ENCODE measurements at regions not wholly inside any gene's neighbourhood (a gene's known extent, or its start where the extent isn't known, plus 50 kb on each side); places are given as distances from the start of the nearest gene placed in this dataset.

- ATAC-seq (ENCODE audit: insufficient read depth, low FRiP score) = no peak
- TF ChIP-seq CTCF (IDR thresholded peaks at IDR 0.05; ENCODE audit: control extremely low read depth, extremely low read depth) = no peak
- Histone ChIP-seq H3K9me3 (ENCODE audit: control insufficient read depth in 4 of 4, insufficient read depth in 3 of 4, low read length in 3 of 4) (peaks cover 0 to 6% (median 0%) of the 10 kb centered on the region in 4 donors), H3K4me3 (no peak overlapping the region), H3K36me3 (ENCODE audit: control insufficient read depth in 4 of 4, insufficient read depth in 4 of 4, low read length in 4 of 4) (no peaks in the 10 kb centered on the region), H3K4me1 (ENCODE audit: control insufficient read depth in 5 of 5, insufficient read depth in 5 of 5, low read length in 5 of 5) (no peaks in the 10 kb centered on the region), H3K27ac (ENCODE audit: low read depth in 1 of 2, low read length in 1 of 2) (no peak overlapping the region), H3K27me3 (ENCODE audit: control insufficient read depth in 3 of 3, insufficient read depth in 3 of 3, low read length in 2 of 3) (no peaks in the 10 kb centered on the region), H3K9ac (ENCODE audit: insufficient read depth in 1 of 2, low read length in 2 of 2) (no peak overlapping the region)
- DNase-seq = no peak
These were observed 217.9 kb downstream of the KIF21A start for GRCh38 chr12:39224971-39225370.

GRCh38 chr12:39205969-39206368 is 237.0 kb downstream of the KIF21A start:
- WGBS, 2 donors = 75 to 83% methylated on average over 4 of the region's 4 CpGs
- no peak for ATAC-seq (ENCODE audit: insufficient read depth, low FRiP score)
- no peak overlapping the region for H3K27ac ChIP-seq (ENCODE audit: low read depth in 1 of 2, low read length in 1 of 2)
- H3K9me3 ChIP-seq (ENCODE audit: control insufficient read depth in 4 of 4, insufficient read depth in 3 of 4, low read length in 3 of 4) = peaks cover 0 to 3% (median 1%) of the 10 kb centered on the region in 4 donors
- H3K4me3 ChIP-seq = no peak overlapping the region
- no peak for DNase-seq
- H3K36me3 ChIP-seq (ENCODE audit: control insufficient read depth in 4 of 4, insufficient read depth in 4 of 4, low read length in 4 of 4) = no peaks in the 10 kb centered on the region
- TF ChIP-seq CTCF (IDR thresholded peaks at IDR 0.05; ENCODE audit: control extremely low read depth, extremely low read depth) = no peak
- no peaks in the 10 kb centered on the region for H3K4me1 ChIP-seq (ENCODE audit: control insufficient read depth in 5 of 5, insufficient read depth in 5 of 5, low read length in 5 of 5)
- no peak overlapping the region for H3K9ac ChIP-seq (ENCODE audit: insufficient read depth in 1 of 2, low read length in 2 of 2)
- H3K27me3 ChIP-seq (ENCODE audit: control insufficient read depth in 3 of 3, insufficient read depth in 3 of 3, low read length in 2 of 3) = no peaks in the 10 kb centered on the region

GRCh38 chr12:39199351-39199750 is 243.6 kb downstream of the KIF21A start:
- Histone ChIP-seq H3K4me3 (no peak overlapping the region), H3K27ac (ENCODE audit: low read depth in 1 of 2, low read length in 1 of 2) (no peak overlapping the region), H3K4me1 (ENCODE audit: control insufficient read depth in 5 of 5, insufficient read depth in 5 of 5, low read length in 5 of 5) (peaks cover 0 to 3% (median 0%) of the 10 kb centered on the region in 5 donors), H3K27me3 (ENCODE audit: control insufficient read depth in 3 of 3, insufficient read depth in 3 of 3, low read length in 2 of 3) (no peaks in the 10 kb centered on the region), H3K9ac (ENCODE audit: insufficient read depth in 1 of 2, low read length in 2 of 2) (no peak overlapping the region), H3K36me3 (ENCODE audit: control insufficient read depth in 4 of 4, insufficient read depth in 4 of 4, low read length in 4 of 4) (no peaks in the 10 kb centered on the region), H3K9me3 (ENCODE audit: control insufficient read depth in 4 of 4, insufficient read depth in 3 of 4, low read length in 3 of 4) (peaks cover 0 to 3% (median 0%) of the 10 kb centered on the region in 4 donors)
- no peak for TF ChIP-seq CTCF (IDR thresholded peaks at IDR 0.05; ENCODE audit: control extremely low read depth, extremely low read depth)
- no peak for ATAC-seq (ENCODE audit: insufficient read depth, low FRiP score)
- 4 to 13% methylated on average over 4 of the region's 4 CpGs for WGBS, 2 donors
- peak in 2 of 3 donors; percentile 38 to 42 for DNase-seq

GRCh38 chr12:39188689-39189088 is 254.2 kb downstream of the KIF21A start:
- Histone ChIP-seq H3K4me3 (no peak overlapping the region), H3K27ac (ENCODE audit: low read depth in 1 of 2, low read length in 1 of 2) (no peak overlapping the region), H3K36me3 (ENCODE audit: control insufficient read depth in 4 of 4, insufficient read depth in 4 of 4, low read length in 4 of 4) (no peaks in the 10 kb centered on the region), H3K27me3 (ENCODE audit: control insufficient read depth in 3 of 3, insufficient read depth in 3 of 3, low read length in 2 of 3) (no peaks in the 10 kb centered on the region), H3K4me1 (ENCODE audit: control insufficient read depth in 5 of 5, insufficient read depth in 5 of 5, low read length in 5 of 5) (peaks cover 0 to under 1% (median 0%) of the 10 kb centered on the region in 5 donors), H3K9me3 (ENCODE audit: control insufficient read depth in 4 of 4, insufficient read depth in 3 of 4, low read length in 3 of 4) (no peaks in the 10 kb centered on the region), H3K9ac (ENCODE audit: insufficient read depth in 1 of 2, low read length in 2 of 2) (no peak overlapping the region)
- WGBS, 2 donors = 97% methylated on average over 5 of the region's 5 CpGs
- ATAC-seq (ENCODE audit: insufficient read depth, low FRiP score) (no peak), DNase-seq (no peak)
- no peak for TF ChIP-seq CTCF (IDR thresholded peaks at IDR 0.05; ENCODE audit: control extremely low read depth, extremely low read depth)
